Activated gamma-delta T cell treated with Interleukin-2 at 50 U/mL for 16 hours (primary cell): ENCODE measurements at regions not wholly inside any gene's neighbourhood (a gene's known extent, or its start where the extent isn't known, plus 50 kb on each side); places are given as distances from the start of the nearest gene placed in this dataset.
"Not testable (repeated sequence)": the region's sequence is repeated elsewhere in the genome, so short reads cannot be mapped to it uniquely, and the experiment has no call there.

Experiments used
- DNase-seq: peaks from one replicate; pipeline ENCODE4 v3.0.0-alpha.2; 2020

- DNase-seq, result not testable (repeated sequence)
Measured at GRCh38 chrX:115840729-115841409, 279.9 kb downstream of the PLS3 start.

GRCh38 chrX:115850986-115851385 is 290.0 kb downstream of the PLS3 start:
- peak; percentile 6 for DNase-seq

GRCh38 chrX:115853260-115853659 is 292.3 kb downstream of the PLS3 start:
- DNase-seq, result not testable (repeated sequence)

- not testable (repeated sequence) for DNase-seq
Measured at GRCh38 chrX:115881170-115881569, 289.4 kb upstream of the AGTR2 start.

- DNase-seq, result not testable (repeated sequence)
Measured at GRCh38 chrX:115884121-115884520, 286.4 kb upstream of the AGTR2 start.

- DNase-seq, result peak; percentile 42
Measured at GRCh38 chrX:115888041-115888440, 282.5 kb upstream of the AGTR2 start.

- DNase-seq, result not testable (repeated sequence)
Measured at GRCh38 chrX:115888519-115888918, 282.0 kb upstream of the AGTR2 start.

GRCh38 chrX:115889121-115889890 is 281.2 kb upstream of the AGTR2 start:
- DNase-seq, result no peak

GRCh38 chrX:115892056-115892708 is 278.4 kb upstream of the AGTR2 start:
- DNase-seq, result no peak

GRCh38 chrX:115892787-115893671 is 277.5 kb upstream of the AGTR2 start:
- no peak for DNase-seq

GRCh38 chrX:115894087-115894486 is 276.5 kb upstream of the AGTR2 start:
- no peak for DNase-seq

GRCh38 chrX:115895678-115896329 is 274.7 kb upstream of the AGTR2 start:
- DNase-seq, result no peak

GRCh38 chrX:115896362-115896761 is 274.2 kb upstream of the AGTR2 start:
- DNase-seq, result no peak

GRCh38 chrX:115897956-115898355 is 272.6 kb upstream of the AGTR2 start:
- DNase-seq, result no peak

GRCh38 chrX:115898382-115899001 is 272.1 kb upstream of the AGTR2 start:
- peak; percentile 41 for DNase-seq

- no peak for DNase-seq
Measured at GRCh38 chrX:115900425-115900824, 270.1 kb upstream of the AGTR2 start.

GRCh38 chrX:115901241-115901640 is 269.3 kb upstream of the AGTR2 start:
- no peak for DNase-seq

GRCh38 chrX:115902995-115903394 is 267.5 kb upstream of the AGTR2 start:
- DNase-seq, result no peak

GRCh38 chrX:115906276-115906675 is 264.3 kb upstream of the AGTR2 start:
- DNase-seq, result no peak

GRCh38 chrX:115906881-115907280 is 263.7 kb upstream of the AGTR2 start:
- no peak for DNase-seq

- no peak for DNase-seq
Measured at GRCh38 chrX:115909017-115909416, 261.5 kb upstream of the AGTR2 start.

GRCh38 chrX:115911967-115912366 is 258.6 kb upstream of the AGTR2 start:
- DNase-seq, result no peak
